DND-41 (cell line): ENCODE measurements at regions not wholly inside any gene's neighbourhood (a gene's known extent, or its start where the extent isn't known, plus 50 kb on each side); places are given as distances from the start of the nearest gene placed in this dataset.

ENCODE experiments used
- CTCF ChIP-seq: IDR thresholded peaks from 2 replicates; pipeline ENCODE4 v1.5.1; 2012; ENCODE audit warnings: borderline replicate concordance, low read length, moderate library complexity, mild to moderate bottlenecking; ENCODE audit not compliant: poor library complexity, severe bottlenecking; ENCODE audit errors: extremely low read depth
- EZH2 ChIP-seq: IDR thresholded peaks from 3 replicates; pipeline ENCODE4 v1.6.1; 2012; ENCODE audit warnings: borderline replicate concordance, low read depth, mild to moderate bottlenecking, moderate library complexity, low read length, inconsistent platforms; ENCODE audit not compliant: severe bottlenecking

DNA sequence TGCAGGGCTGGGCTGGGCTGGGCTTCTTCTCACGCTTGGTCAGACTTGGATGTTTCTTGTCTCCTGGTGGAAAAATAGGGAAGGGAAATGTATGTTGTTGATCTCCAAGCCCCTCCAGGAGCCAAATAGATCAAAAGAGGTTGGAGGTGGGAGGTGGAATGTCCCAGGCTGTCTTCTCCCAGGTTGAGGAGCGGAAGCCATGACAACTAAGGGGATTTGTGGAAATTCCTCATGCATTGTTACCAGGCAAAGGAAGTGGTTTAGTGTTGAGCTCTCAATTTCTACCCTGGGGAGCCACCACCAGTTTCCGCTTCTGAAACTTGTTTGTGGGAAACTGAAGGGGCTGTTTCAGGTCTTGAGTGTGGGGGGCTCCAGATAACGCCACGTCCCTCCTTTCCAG, 79.0 kb downstream of the SPRY4 start:
- TF ChIP-seq CTCF (no peak), EZH2 (no peak)
